ENCODE measurements at regions not wholly inside any gene's neighbourhood (a gene's known extent, or its start where the extent isn't known, plus 50 kb on each side); places are given as distances from the start of the nearest gene placed in this dataset.

DNA sequence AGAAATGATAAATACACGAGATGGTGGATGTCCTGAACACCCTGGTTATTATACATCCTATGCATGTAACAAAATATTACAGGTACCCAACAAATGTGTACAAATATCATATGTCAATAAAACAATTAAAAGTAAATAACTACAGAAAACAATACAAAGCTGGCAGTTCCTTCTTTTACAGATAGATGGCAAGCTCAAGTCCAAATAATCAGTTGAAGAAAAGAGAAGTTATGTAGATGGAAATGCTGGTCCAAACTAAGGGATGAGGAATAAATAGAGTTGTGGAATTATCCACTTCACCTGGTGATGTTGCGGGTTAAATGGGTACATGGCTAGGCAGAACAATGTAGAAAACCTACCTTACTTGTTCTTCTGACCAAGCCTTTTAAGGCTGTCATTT lies 79.4 kb downstream of the PALM2AKAP2 start:
- dilution Hi-C loops (cut with MboI; ENCODE audit: extremely low pct_ligation_motif_present, low sequenced_read_pairs) = no loop called here
- no peaks in the 10 kb centered on the region for H3K4me1 ChIP-seq (ENCODE audit: control insufficient read depth, extremely low read depth, insufficient read depth, low read length)
- H3K9me1 ChIP-seq (replicated peaks; ENCODE audit: control insufficient read depth, extremely low read depth, insufficient read depth, low read length) = no peaks in the 10 kb centered on the region
- TF ChIP-seq, protein P1, sequence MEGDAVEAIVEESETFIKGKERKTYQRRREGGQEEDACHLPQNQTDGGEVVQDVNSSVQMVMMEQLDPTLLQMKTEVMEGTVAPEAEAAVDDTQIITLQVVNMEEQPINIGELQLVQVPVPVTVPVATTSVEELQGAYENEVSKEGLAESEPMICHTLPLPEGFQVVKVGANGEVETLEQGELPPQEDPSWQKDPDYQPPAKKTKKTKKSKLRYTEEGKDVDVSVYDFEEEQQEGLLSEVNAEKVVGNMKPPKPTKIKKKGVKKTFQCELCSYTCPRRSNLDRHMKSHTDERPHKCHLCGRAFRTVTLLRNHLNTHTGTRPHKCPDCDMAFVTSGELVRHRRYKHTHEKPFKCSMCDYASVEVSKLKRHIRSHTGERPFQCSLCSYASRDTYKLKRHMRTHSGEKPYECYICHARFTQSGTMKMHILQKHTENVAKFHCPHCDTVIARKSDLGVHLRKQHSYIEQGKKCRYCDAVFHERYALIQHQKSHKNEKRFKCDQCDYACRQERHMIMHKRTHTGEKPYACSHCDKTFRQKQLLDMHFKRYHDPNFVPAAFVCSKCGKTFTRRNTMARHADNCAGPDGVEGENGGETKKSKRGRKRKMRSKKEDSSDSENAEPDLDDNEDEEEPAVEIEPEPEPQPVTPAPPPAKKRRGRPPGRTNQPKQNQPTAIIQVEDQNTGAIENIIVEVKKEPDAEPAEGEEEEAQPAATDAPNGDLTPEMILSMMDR (IDR thresholded peaks at IDR 0.05; ENCODE audit: extremely low read depth in 1 of 2, insufficient read depth in 1 of 2, low read depth in 1 of 2, low read length in 2 of 2) = no peak
- TF ChIP-seq POLR2A (IDR thresholded peaks at IDR 0.05; ENCODE audit: low read depth, low read length) = no peak
- no peak for TF ChIP-seq MAX (IDR thresholded peaks at IDR 0.05; ENCODE audit: insufficient read depth, insufficient read length)
- TF ChIP-seq FOS (IDR thresholded peaks at IDR 0.05; ENCODE audit: borderline replicate concordance, insufficient read depth, low read length) = no peak
- no peak for TF ChIP-seq GATA2 (IDR thresholded peaks at IDR 0.05; ENCODE audit: insufficient read depth, insufficient read length, low read depth, low read length)
- TF ChIP-seq EZH2 (IDR thresholded peaks at IDR 0.05; ENCODE audit: borderline replicate concordance, low read depth, low read length, severe bottlenecking) = no peak
- no peak for TF ChIP-seq JUN (IDR thresholded peaks at IDR 0.05; ENCODE audit: borderline replicate concordance, insufficient read depth, insufficient read length, low read depth)
- no peak for TF ChIP-seq POLR2AphosphoS5 (IDR thresholded peaks at IDR 0.05; ENCODE audit: insufficient read depth, low read depth, low read length)
- no peak for TF ChIP-seq MYC (IDR thresholded peaks at IDR 0.05; ENCODE audit: low read depth, low read length)
- CTCF ChIA-PET = interaction anchor here (0.6 to 2.6 kb wide), 22 partner anchors 9 to 423 kb away, joined by 3 to 12 read pairs (median 4); no protein-coding TSS in a partner anchor
- H3K27me3 ChIP-seq (ENCODE audit: control insufficient read depth in 2 of 2, insufficient read depth in 2 of 2, low read length in 2 of 2) = peaks cover 14 to 23% of the 10 kb centered on the region in 2 experiments
- H3K4me3 ChIP-seq (replicated peaks in 1 of 3; ENCODE audit: insufficient read depth in 1 of 3, low read depth in 1 of 3, low read length in 3 of 3) = no peak overlapping the region
- H3K36me3 ChIP-seq (ENCODE audit: control insufficient read depth in 2 of 2, extremely low read depth in 1 of 2, insufficient read depth in 2 of 2, low read length in 2 of 2) = no peaks in the 10 kb centered on the region
- no peak overlapping the region for H3K27ac ChIP-seq (ENCODE audit: insufficient read depth, low read depth, low read length)
- no peak overlapping the region for H2AFZ ChIP-seq (ENCODE audit: low read depth, low read length)
- no peak for DNase-seq (ENCODE audit: low read depth, low spot score)
- BruUV-seq (replicated peaks) = no TSS peak
- no peak overlapping the region for H3K4me2 ChIP-seq (ENCODE audit: insufficient read depth, low read length)
- POLR2A ChIA-PET = no interaction called here
- no peaks in the 10 kb centered on the region for H4K20me1 ChIP-seq (replicated peaks; ENCODE audit: control insufficient read depth, extremely low read depth, insufficient read depth, low read length)
- no peak overlapping the region for H3K9ac ChIP-seq (replicated peaks; ENCODE audit: extremely low read depth, insufficient read depth, low read length)
- no peaks in the 10 kb centered on the region for H3K9me3 ChIP-seq (replicated peaks; ENCODE audit: control insufficient read depth, insufficient read depth, low read length)
- intact Hi-C loops (cut with micrococcal nuclease) = no loop called here
- FAIRE-seq = peak; percentile 71
- no peaks in the 10 kb centered on the region for H3K79me2 ChIP-seq (ENCODE audit: control insufficient read depth, insufficient read depth, low read length)

All from endothelial cell of umbilical vein (primary cell).